MCF 10A (cell line): ENCODE measurements at regions not wholly inside any gene's neighbourhood (a gene's known extent, or its start where the extent isn't known, plus 50 kb on each side); places are given as distances from the start of the nearest gene placed in this dataset.

Experiments
- BruUV-seq: library from RNA; stranded (reverse); fragments of 400-500 nt; replicated peaks from 2 replicates; lab custom pipeline; 2021; lab: Mats Ljungman, UMichigan
- CTCF ChIA-PET: fragments of 300-600 bp; sonication (Branson Sonifier 250); formaldehyde crosslinking; extraction: SDS; loops from one replicate; lab custom pipeline; 2021; ENCODE audit warnings: antibody characterized with exemption, inconsistent platforms; lab: Yijun Ruan, JAX
- POLR2A ChIA-PET: fragments of 300-600, 350-650 bp; sonication (Branson Sonifier 250); formaldehyde crosslinking; extraction: SDS; loops from one replicate; lab custom pipeline; 2020; ENCODE audit warnings: antibody characterized with exemption, inconsistent platforms; lab: Yijun Ruan, JAX
- DNase-seq: peaks from one replicate; pipeline ENCODE4 v3.0.0-alpha.2; 2018; ENCODE audit not compliant: unreplicated experiment
- H3K27ac Mint-ChIP-seq: one replicate; pipeline ENCODE4 v1.8.0; 2022; ENCODE audit warnings: mild to moderate bottlenecking, low read depth, mixed read lengths; ENCODE audit not compliant: unreplicated experiment
- H3K27me3 Mint-ChIP-seq: one replicate; pipeline ENCODE4 v1.8.0; 2022; ENCODE audit warnings: mixed read lengths; ENCODE audit not compliant: insufficient read depth, unreplicated experiment
- H3K36me3 Mint-ChIP-seq: one replicate; pipeline ENCODE4 v1.8.0; 2022; ENCODE audit warnings: mild to moderate bottlenecking, moderate library complexity, mixed read lengths; ENCODE audit not compliant: insufficient read depth, unreplicated experiment
- H3K4me1 Mint-ChIP-seq: one replicate; pipeline ENCODE4 v1.8.0; 2022; ENCODE audit warnings: mixed read lengths; ENCODE audit not compliant: insufficient read depth, unreplicated experiment
- H3K4me3 Mint-ChIP-seq: one replicate; pipeline ENCODE4 v1.8.0; 2022; ENCODE audit warnings: mild to moderate bottlenecking, moderate library complexity, mixed read lengths; ENCODE audit not compliant: unreplicated experiment
- H3K9me3 Mint-ChIP-seq: one replicate; pipeline ENCODE4 v1.8.0; 2022; ENCODE audit warnings: mixed read lengths; ENCODE audit not compliant: unreplicated experiment
- intact Hi-C: fragments of 100-400 bp; cut with micrococcal nuclease; formaldehyde crosslinking; loops from 2 replicates; pipeline ENCODE4 v1.14.1; 2022
- TF ChIP-seq, protein P1 (sequence below): fragments of 200-600 bp; IDR thresholded peaks from one replicate; pipeline ENCODE4 v1.8.0; 2022; ENCODE audit warnings: antibody characterized with exemption, mild to moderate bottlenecking; ENCODE audit not compliant: unreplicated experiment

DNA sequence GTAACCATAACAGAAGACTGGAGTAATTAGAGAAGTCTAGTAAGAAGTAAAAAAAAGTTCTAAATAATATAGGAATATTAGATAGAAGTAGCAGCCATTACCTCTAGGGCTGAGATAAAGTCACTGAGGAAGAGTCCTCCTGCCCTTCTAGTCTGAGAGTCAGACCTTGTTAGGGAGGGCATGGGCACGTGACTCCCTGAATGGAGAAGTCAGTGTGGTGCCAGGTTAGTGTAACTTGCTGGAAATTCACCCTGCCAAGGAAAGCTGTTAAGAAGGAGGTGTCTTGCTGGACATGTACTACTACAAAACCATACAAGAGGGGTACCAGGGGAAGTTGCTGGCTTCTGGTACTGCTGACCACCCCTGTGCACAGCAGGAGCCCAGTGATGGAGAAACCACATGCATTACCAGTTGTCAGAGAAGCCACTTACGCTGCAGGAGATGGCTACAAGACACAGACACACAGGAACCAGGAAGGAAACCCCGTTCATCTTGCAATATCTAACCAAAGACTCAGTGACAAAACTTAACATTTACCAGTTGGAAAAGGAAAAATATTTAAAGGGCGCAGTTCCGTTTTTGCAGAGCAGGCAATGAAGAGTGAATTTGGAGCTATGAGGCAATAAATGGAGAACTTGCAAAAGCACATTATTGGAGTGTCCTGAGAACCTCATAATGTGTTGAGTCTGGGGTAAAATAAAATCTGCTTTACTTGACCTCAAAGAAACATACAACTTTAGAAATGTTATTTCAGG lies 77.2 kb upstream of the TLK1 start:
- TF ChIP-seq, protein P1, sequence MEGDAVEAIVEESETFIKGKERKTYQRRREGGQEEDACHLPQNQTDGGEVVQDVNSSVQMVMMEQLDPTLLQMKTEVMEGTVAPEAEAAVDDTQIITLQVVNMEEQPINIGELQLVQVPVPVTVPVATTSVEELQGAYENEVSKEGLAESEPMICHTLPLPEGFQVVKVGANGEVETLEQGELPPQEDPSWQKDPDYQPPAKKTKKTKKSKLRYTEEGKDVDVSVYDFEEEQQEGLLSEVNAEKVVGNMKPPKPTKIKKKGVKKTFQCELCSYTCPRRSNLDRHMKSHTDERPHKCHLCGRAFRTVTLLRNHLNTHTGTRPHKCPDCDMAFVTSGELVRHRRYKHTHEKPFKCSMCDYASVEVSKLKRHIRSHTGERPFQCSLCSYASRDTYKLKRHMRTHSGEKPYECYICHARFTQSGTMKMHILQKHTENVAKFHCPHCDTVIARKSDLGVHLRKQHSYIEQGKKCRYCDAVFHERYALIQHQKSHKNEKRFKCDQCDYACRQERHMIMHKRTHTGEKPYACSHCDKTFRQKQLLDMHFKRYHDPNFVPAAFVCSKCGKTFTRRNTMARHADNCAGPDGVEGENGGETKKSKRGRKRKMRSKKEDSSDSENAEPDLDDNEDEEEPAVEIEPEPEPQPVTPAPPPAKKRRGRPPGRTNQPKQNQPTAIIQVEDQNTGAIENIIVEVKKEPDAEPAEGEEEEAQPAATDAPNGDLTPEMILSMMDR = no peak

DNA sequence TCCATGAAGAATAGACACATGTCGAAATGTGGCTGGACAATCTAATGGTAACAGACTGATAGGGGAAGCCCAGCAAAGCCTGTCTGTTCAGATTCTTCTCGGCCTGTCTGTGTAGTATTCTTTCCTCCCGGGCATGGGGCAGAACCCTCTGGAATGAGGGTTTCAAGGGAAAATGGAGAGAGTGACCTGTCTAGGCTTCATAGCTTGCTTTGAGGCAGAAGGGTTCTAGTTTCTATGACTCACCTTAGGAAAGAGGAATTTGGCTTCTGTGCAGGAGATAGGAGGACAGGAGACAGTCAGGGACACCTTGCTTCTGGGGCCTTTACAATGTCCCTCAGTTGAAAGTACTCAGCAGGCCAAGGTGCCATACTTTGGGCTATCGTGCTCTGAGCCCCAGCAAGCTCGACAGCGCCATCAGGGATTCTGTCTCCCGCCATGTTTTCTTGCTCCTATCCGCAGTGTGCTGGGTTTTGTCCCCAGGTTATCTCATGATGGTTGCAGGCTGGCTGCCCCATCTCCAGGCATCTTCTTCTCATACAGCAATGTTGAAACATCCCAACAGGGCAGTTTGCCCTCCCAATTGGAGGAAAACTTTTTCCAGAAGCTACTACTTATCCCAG lies 74.7 kb upstream of the TLK1 start:
- ChIA-PET POLR2A (interaction anchor here (0.7 to 1.9 kb wide), 2 partner anchors 11 to 54 kb away, joined by 3 to 4 read pairs; no protein-coding TSS in a partner anchor), CTCF (interaction anchor here (0.6 kb wide), 2 partner anchors 56 to 122 kb away, joined by 3 read pairs; no protein-coding TSS in a partner anchor)
- BruUV-seq = no TSS peak

More for the DNA sequence above, 77.2 kb upstream of the TLK1 start:
- POLR2A ChIA-PET = interaction anchor here (0.6 to 0.8 kb wide), 2 partner anchors 11 to 184 kb away, joined by 4 to 5 read pairs; no protein-coding TSS in a partner anchor
- Mint-ChIP-seq H3K4me1 (no peaks in the 10 kb centered on the region), H3K27ac (no peak overlapping the region), H3K27me3 (no peaks in the 10 kb centered on the region), H3K4me3 (no peak overlapping the region), H3K36me3 (no peaks in the 10 kb centered on the region), H3K9me3 (no peaks in the 10 kb centered on the region)
- CTCF ChIA-PET = no interaction called here
- no peak for DNase-seq
- BruUV-seq = no TSS peak
- intact Hi-C loops = no loop called here

GRCh38 chr2:171230176-171230575 lies 69.5 kb upstream of the TLK1 start:
- POLR2A ChIA-PET = interaction anchor here (0.6 kb wide), 1 partner anchor 18 kb away, joined by 4 read pairs; no protein-coding TSS in a partner anchor
- H3K27ac Mint-ChIP-seq = no peak overlapping the region
- no peak overlapping the region for H3K4me3 Mint-ChIP-seq
- TF ChIP-seq, protein P1 = no peak
- CTCF ChIA-PET = no interaction called here
- no peaks in the 10 kb centered on the region for H3K27me3 Mint-ChIP-seq
- no peaks in the 10 kb centered on the region for H3K36me3 Mint-ChIP-seq
- intact Hi-C loops = no loop called here
- no peaks in the 10 kb centered on the region for H3K9me3 Mint-ChIP-seq
- no peak for DNase-seq
- H3K4me1 Mint-ChIP-seq = peaks cover 3% of the 10 kb centered on the region
- no TSS peak for BruUV-seq

More for the DNA sequence above, 74.7 kb upstream of the TLK1 start:
- Mint-ChIP-seq H3K36me3 (no peaks in the 10 kb centered on the region), H3K27ac (no peak overlapping the region), H3K27me3 (no peaks in the 10 kb centered on the region), H3K4me3 (no peak overlapping the region), H3K4me1 (no peaks in the 10 kb centered on the region), H3K9me3 (no peaks in the 10 kb centered on the region)
- intact Hi-C loops = no loop called here
- TF ChIP-seq, protein P1 = no peak
- no peak for DNase-seq

- BruUV-seq = no TSS peak
- POLR2A ChIA-PET = interaction anchor here (0.6 to 0.8 kb wide), 2 partner anchors 78 to 182 kb away, joined by 3 to 5 read pairs; no protein-coding TSS in a partner anchor
These were observed 68.1 kb upstream of the TLK1 start for GRCh38 chr2:171228826-171229225.

More at GRCh38 chr2:171228826-171229225, 68.1 kb upstream of the TLK1 start:
- Mint-ChIP-seq H3K4me1 (peaks cover 6% of the 10 kb centered on the region), H3K36me3 (no peaks in the 10 kb centered on the region), H3K4me3 (no peak overlapping the region), H3K9me3 (no peaks in the 10 kb centered on the region), H3K27ac (no peak overlapping the region), H3K27me3 (no peaks in the 10 kb centered on the region)
- intact Hi-C loops = no loop called here
- CTCF ChIA-PET = interaction anchor here (1.4 kb wide), 1 partner anchor 238 kb away, joined by 3 read pairs; no protein-coding TSS in a partner anchor
- no peak for DNase-seq
- TF ChIP-seq, protein P1 = no peak
